SH-SY5Y (cell line): ENCODE measurements at regions not wholly inside any gene's neighbourhood (a gene's known extent, or its start where the extent isn't known, plus 50 kb on each side); places are given as distances from the start of the nearest gene placed in this dataset.

Experiments used
- GATA2 ChIP-seq: IDR thresholded peaks from 2 replicates; pipeline ENCODE4 v1.6.1; 2011; ENCODE audit warnings: mild to moderate bottlenecking, low read depth, low read length
- GATA3 ChIP-seq: IDR thresholded peaks from 2 replicates; pipeline ENCODE4 v1.6.1; 2011; ENCODE audit warnings: low read depth, mild to moderate bottlenecking, low read length, moderate library complexity

- no peak for TF ChIP-seq GATA2
- no peak for TF ChIP-seq GATA3
Observed at GRCh38 chr2:128835342-128835855, 516.7 kb upstream of the HS6ST1 start.
